ENCODE measurements at regions not wholly inside any gene's neighbourhood (a gene's known extent, or its start where the extent isn't known, plus 50 kb on each side); places are given as distances from the start of the nearest gene placed in this dataset.

- H3K4me2 ChIP-seq (ENCODE audit: low read length) = no peak overlapping the region
- no peaks in the 10 kb centered on the region for H3K4me1 ChIP-seq (ENCODE audit: control insufficient read depth, low read length)
- no peak for TF ChIP-seq EZH2phosphoT487 (IDR thresholded peaks at IDR 0.05; ENCODE audit: borderline replicate concordance, low read length)
- no peak for TF ChIP-seq CTCF (IDR thresholded peaks at IDR 0.05; ENCODE audit: low read depth, low read length, poor library complexity, severe bottlenecking)
- H4K20me1 ChIP-seq (ENCODE audit: control insufficient read depth, insufficient read depth, low read depth, low read length) = no peaks in the 10 kb centered on the region
- H3K9me3 ChIP-seq (ENCODE audit: control insufficient read depth, insufficient read depth, low read length) = no peaks in the 10 kb centered on the region
- H3K27me3 ChIP-seq (ENCODE audit: control insufficient read depth, low read length) = no peaks in the 10 kb centered on the region
- no peaks in the 10 kb centered on the region for H3K36me3 ChIP-seq (ENCODE audit: control insufficient read depth, low read length)
- H3F3A ChIP-seq (ENCODE audit: control insufficient read depth, insufficient read depth) = no peaks in the 10 kb centered on the region
- no peaks in the 10 kb centered on the region for H3K79me2 ChIP-seq (ENCODE audit: control insufficient read depth, low read length)
- no peaks in the 10 kb centered on the region for H3K9me2 ChIP-seq (replicated peaks; ENCODE audit: control insufficient read depth, low read length)
- no peak overlapping the region for H3K27ac ChIP-seq (ENCODE audit: low read depth, low read length)
- H3K4me3 ChIP-seq (ENCODE audit: low read length) = no peak overlapping the region
Measured at GRCh38 chr4:23365086-23365485, 524.8 kb downstream of the PPARGC1A start.

GRCh38 chr4:23364167-23364566 lies 525.7 kb downstream of the PPARGC1A start:
- Histone ChIP-seq H3K27ac (ENCODE audit: low read depth, low read length) (no peak overlapping the region), H3K4me2 (ENCODE audit: low read length) (no peak overlapping the region), H3K27me3 (ENCODE audit: control insufficient read depth, low read length) (no peaks in the 10 kb centered on the region), H3K36me3 (ENCODE audit: control insufficient read depth, low read length) (no peaks in the 10 kb centered on the region), H3K79me2 (ENCODE audit: control insufficient read depth, low read length) (no peaks in the 10 kb centered on the region), H3K4me1 (ENCODE audit: control insufficient read depth, low read length) (no peaks in the 10 kb centered on the region), H3K4me3 (ENCODE audit: low read length) (no peak overlapping the region), H3K9me3 (ENCODE audit: control insufficient read depth, insufficient read depth, low read length) (no peaks in the 10 kb centered on the region), H3F3A (ENCODE audit: control insufficient read depth, insufficient read depth) (no peaks in the 10 kb centered on the region), H3K9me2 (replicated peaks; ENCODE audit: control insufficient read depth, low read length) (no peaks in the 10 kb centered on the region), H4K20me1 (ENCODE audit: control insufficient read depth, insufficient read depth, low read depth, low read length) (no peaks in the 10 kb centered on the region)
- TF ChIP-seq CTCF (IDR thresholded peaks at IDR 0.05; ENCODE audit: low read depth, low read length, poor library complexity, severe bottlenecking) (no peak), EZH2phosphoT487 (IDR thresholded peaks at IDR 0.05; ENCODE audit: borderline replicate concordance, low read length) (no peak)

- Histone ChIP-seq H3K27ac (ENCODE audit: low read depth, low read length) (no peak overlapping the region), H3K36me3 (ENCODE audit: control insufficient read depth, low read length) (no peaks in the 10 kb centered on the region), H3K9me3 (ENCODE audit: control insufficient read depth, insufficient read depth, low read length) (no peaks in the 10 kb centered on the region), H4K20me1 (ENCODE audit: control insufficient read depth, insufficient read depth, low read depth, low read length) (no peaks in the 10 kb centered on the region), H3K79me2 (ENCODE audit: control insufficient read depth, low read length) (no peaks in the 10 kb centered on the region), H3K4me2 (ENCODE audit: low read length) (no peak overlapping the region), H3K9me2 (replicated peaks; ENCODE audit: control insufficient read depth, low read length) (no peaks in the 10 kb centered on the region), H3K4me1 (ENCODE audit: control insufficient read depth, low read length) (no peaks in the 10 kb centered on the region), H3F3A (ENCODE audit: control insufficient read depth, insufficient read depth) (no peaks in the 10 kb centered on the region), H3K27me3 (ENCODE audit: control insufficient read depth, low read length) (no peaks in the 10 kb centered on the region), H3K4me3 (ENCODE audit: low read length) (no peak overlapping the region)
- TF ChIP-seq CTCF (IDR thresholded peaks at IDR 0.05; ENCODE audit: low read depth, low read length, poor library complexity, severe bottlenecking) (no peak), EZH2phosphoT487 (IDR thresholded peaks at IDR 0.05; ENCODE audit: borderline replicate concordance, low read length) (no peak)
Measured at GRCh38 chr4:23361453-23361852, 528.4 kb downstream of the PPARGC1A start.

- H3K9me3 ChIP-seq (ENCODE audit: control insufficient read depth, insufficient read depth, low read length) = no peaks in the 10 kb centered on the region
- no peak for TF ChIP-seq CTCF (IDR thresholded peaks at IDR 0.05; ENCODE audit: low read depth, low read length, poor library complexity, severe bottlenecking)
- no peak for TF ChIP-seq EZH2phosphoT487 (IDR thresholded peaks at IDR 0.05; ENCODE audit: borderline replicate concordance, low read length)
Measured at GRCh38 chr4:23360718-23361117, 529.1 kb downstream of the PPARGC1A start.

More at GRCh38 chr4:23360718-23361117, 529.1 kb downstream of the PPARGC1A start:
- H3K36me3 ChIP-seq (ENCODE audit: control insufficient read depth, low read length) = no peaks in the 10 kb centered on the region
- H4K20me1 ChIP-seq (ENCODE audit: control insufficient read depth, insufficient read depth, low read depth, low read length) = no peaks in the 10 kb centered on the region
- H3K79me2 ChIP-seq (ENCODE audit: control insufficient read depth, low read length) = no peaks in the 10 kb centered on the region
- H3K4me3 ChIP-seq (ENCODE audit: low read length) = no peak overlapping the region
- no peaks in the 10 kb centered on the region for H3K9me2 ChIP-seq (replicated peaks; ENCODE audit: control insufficient read depth, low read length)
- no peaks in the 10 kb centered on the region for H3K4me1 ChIP-seq (ENCODE audit: control insufficient read depth, low read length)
- H3F3A ChIP-seq (ENCODE audit: control insufficient read depth, insufficient read depth) = no peaks in the 10 kb centered on the region
- H3K27me3 ChIP-seq (ENCODE audit: control insufficient read depth, low read length) = no peaks in the 10 kb centered on the region
- no peak overlapping the region for H3K27ac ChIP-seq (ENCODE audit: low read depth, low read length)
- no peak overlapping the region for H3K4me2 ChIP-seq (ENCODE audit: low read length)
